Ectodermal cell (in vitro differentiated cells): ENCODE measurements at regions not wholly inside any gene's neighbourhood (a gene's known extent, or its start where the extent isn't known, plus 50 kb on each side); places are given as distances from the start of the nearest gene placed in this dataset.
"Not testable (repeated sequence)": the region's sequence is repeated elsewhere in the genome, so short reads cannot be mapped to it uniquely, and the experiment has no call there.

Experiments used
- H3K27ac ChIP-seq: 2 replicates; pipeline ENCODE4 v1.7.0; 2013; ENCODE audit warnings: mild to moderate bottlenecking, low read depth, low read length; ENCODE audit not compliant: insufficient read depth, poor library complexity, severe bottlenecking
- H3K27me3 ChIP-seq: 2 replicates; pipeline ENCODE4 v1.7.0; 2013; ENCODE audit warnings: mild to moderate bottlenecking, low read length; ENCODE audit not compliant: insufficient read depth, control insufficient read depth, poor library complexity, severe bottlenecking
- H3K36me3 ChIP-seq: one replicate; pipeline ENCODE4 v1.7.0; 2013; ENCODE audit warnings: low read length; ENCODE audit not compliant: control insufficient read depth, insufficient read depth
- H3K4me1 ChIP-seq: one replicate; pipeline ENCODE4 v1.7.0; 2013; ENCODE audit warnings: low read length; ENCODE audit not compliant: control insufficient read depth, insufficient read depth
- H3K4me3 ChIP-seq: 2 replicates; pipeline ENCODE4 v1.7.0; 2013; ENCODE audit warnings: low read depth, low read length, control low read depth; ENCODE audit not compliant: insufficient read depth
- H3K9me3 ChIP-seq: 2 replicates; pipeline ENCODE4 v1.7.0; 2013; ENCODE audit warnings: mild to moderate bottlenecking, low read length, moderate library complexity; ENCODE audit not compliant: control insufficient read depth
- WGBS, 2 experiments: methylation state at CpG; one replicate each; pipeline ENCODE4 v1.1.7; 2013; ENCODE audit warnings: missing lambda C conversion rate in 2 of 2; 5-methylcytosine and 5-hydroxymethylcytosine counted together

DNA sequence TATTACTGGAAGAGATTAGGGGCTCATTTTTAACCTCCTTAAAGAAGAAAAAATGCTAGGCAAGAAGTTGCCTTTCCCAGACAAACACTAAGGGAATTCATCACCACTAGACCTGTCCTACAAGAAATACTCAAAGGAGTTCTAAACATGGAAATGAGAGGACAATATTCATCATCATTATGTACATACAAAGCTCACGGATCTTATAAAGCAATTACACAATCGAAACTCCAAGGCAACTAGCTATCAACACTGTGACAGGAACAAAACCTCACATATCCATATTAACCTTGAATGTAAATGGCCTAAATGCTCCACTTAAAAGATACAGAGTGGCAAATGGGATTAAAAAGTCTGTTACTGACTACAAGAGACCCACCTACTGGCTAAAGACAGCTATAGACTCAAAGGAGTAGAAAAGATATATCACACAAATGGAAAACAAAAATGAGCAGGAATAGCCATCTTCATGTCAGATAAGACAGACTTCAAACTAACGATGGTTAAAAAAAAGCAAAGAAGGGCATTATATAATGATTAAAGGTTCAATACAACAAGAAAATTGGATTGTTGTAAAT is 246.6 kb downstream of the ADRA2A start:
- H3K4me3 ChIP-seq = no peak overlapping the region
- no peaks in the 10 kb centered on the region for H3K9me3 ChIP-seq
- no peaks in the 10 kb centered on the region for H3K4me1 ChIP-seq
- H3K36me3 ChIP-seq = no peaks in the 10 kb centered on the region
- 77 to 84% methylated on average over 2 of the region's 3 CpGs for WGBS, 2 experiments
- no peaks in the 10 kb centered on the region for H3K27me3 ChIP-seq
- H3K27ac ChIP-seq = no peak overlapping the region

GRCh38 chr10:111332174-111332573 is 255.3 kb downstream of the ADRA2A start:
- H3K36me3 ChIP-seq, H3K9me3 ChIP-seq, H3K4me3 ChIP-seq, H3K27me3 ChIP-seq, H3K27ac ChIP-seq, H3K4me1 ChIP-seq: not testable (repeated sequence)
- WGBS, 2 experiments = 89 to 91% methylated on average over 1 of the region's 1 CpG

- H3K36me3 ChIP-seq = no peaks in the 10 kb centered on the region
- H3K4me3 ChIP-seq = no peak overlapping the region
- H3K9me3 ChIP-seq = peaks cover 3% of the 10 kb centered on the region
- H3K27me3 ChIP-seq = no peaks in the 10 kb centered on the region
- 93 to 96% methylated on average over 2 of the region's 2 CpGs for WGBS, 2 experiments
- no peaks in the 10 kb centered on the region for H3K4me1 ChIP-seq
- no peak overlapping the region for H3K27ac ChIP-seq
These were observed 259.0 kb downstream of the ADRA2A start for GRCh38 chr10:111335826-111336225.

- Histone ChIP-seq H3K27ac (no peak overlapping the region), H3K27me3 (no peaks in the 10 kb centered on the region), H3K4me1 (no peaks in the 10 kb centered on the region), H3K36me3 (no peaks in the 10 kb centered on the region), H3K4me3 (no peak overlapping the region), H3K9me3 (peaks cover 3% of the 10 kb centered on the region)
- WGBS, 2 experiments = 96 to 100% methylated on average over 1 of the region's 1 CpG
These were observed 261.2 kb downstream of the ADRA2A start for GRCh38 chr10:111338035-111338434.

DNA sequence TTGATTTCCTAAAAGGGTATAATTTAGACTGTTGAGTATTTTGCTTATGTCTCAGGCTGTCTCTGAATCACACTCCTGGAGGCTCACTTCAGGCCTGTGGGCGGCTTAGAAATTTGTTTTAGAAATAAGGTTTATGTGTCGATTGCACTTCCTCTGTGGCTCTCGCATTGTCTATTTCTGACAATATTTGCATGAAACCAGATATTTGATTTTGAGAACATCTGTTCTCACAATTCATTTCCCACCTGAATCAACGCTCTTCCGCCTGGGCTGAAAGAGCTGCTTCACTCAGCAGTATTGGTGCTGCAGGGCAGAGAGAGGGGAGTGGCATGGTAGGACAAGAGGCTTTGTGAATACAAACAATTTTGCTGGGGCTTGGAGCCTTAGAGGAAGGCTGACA is 262.0 kb downstream of the ADRA2A start:
- Histone ChIP-seq H3K36me3 (no peaks in the 10 kb centered on the region), H3K27me3 (no peaks in the 10 kb centered on the region), H3K9me3 (no peaks in the 10 kb centered on the region), H3K4me3 (no peak overlapping the region), H3K4me1 (no peaks in the 10 kb centered on the region), H3K27ac (no peak overlapping the region)
- WGBS, 2 experiments = 82 to 94% methylated on average over 5 of the region's 5 CpGs

DNA sequence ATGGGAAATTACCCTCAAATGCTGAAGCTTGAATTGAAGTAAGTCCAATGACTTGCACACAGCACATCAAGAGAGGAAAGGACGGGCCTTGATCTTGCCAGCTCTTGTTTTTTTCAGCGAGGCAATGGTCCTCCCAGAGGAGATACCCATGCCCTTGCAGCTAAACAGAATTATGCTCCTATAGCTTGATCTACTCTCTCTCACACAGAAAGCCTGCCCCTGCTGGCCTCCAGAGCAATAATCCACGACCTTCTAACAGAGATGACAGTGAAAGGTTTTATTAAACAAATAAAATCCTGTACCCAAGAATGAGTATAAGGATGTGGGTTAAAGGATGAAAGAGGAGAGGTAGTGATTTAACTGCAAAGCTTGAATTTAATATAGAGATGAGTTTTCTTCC is 268.0 kb downstream of the ADRA2A start:
- H3K4me1 ChIP-seq = no peaks in the 10 kb centered on the region
- no peak overlapping the region for H3K4me3 ChIP-seq
- WGBS, 2 experiments = 43 to 81% methylated on average over 2 to 3 of the region's 3 CpGs
- H3K27me3 ChIP-seq = no peaks in the 10 kb centered on the region
- H3K9me3 ChIP-seq = no peaks in the 10 kb centered on the region
- no peaks in the 10 kb centered on the region for H3K36me3 ChIP-seq
- no peak overlapping the region for H3K27ac ChIP-seq

DNA sequence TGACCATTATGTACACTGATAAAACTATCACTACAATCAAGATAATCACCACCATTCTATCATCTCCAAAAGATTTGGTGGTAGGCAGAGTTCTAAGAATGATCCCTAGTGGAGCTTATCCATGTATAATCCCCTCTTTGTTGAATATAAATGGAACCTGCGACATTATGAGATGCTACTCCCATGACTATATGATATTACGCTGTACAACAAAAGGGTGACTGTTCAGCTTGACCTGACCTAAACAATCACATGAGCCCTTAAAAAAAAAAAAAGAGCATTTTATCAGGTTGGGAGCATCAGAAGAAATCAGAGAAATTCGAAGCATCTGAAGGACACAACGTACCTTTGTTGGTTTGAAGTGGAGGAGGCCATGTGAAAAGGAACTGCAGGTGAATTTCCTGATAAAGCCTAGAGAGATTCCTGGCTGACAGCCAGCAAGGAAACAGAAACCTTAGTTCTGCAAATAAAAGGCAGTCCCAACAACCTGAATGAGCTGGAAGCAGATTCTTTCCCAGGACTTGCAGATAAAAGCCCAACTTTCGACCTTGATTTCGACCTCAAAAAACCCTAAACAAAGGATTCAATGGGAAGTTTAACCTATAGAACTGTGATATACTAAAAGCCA is 270.7 kb downstream of the ADRA2A start:
- Histone ChIP-seq H3K4me1 (no peaks in the 10 kb centered on the region), H3K9me3 (no peaks in the 10 kb centered on the region), H3K27ac (no peak overlapping the region), H3K27me3 (no peaks in the 10 kb centered on the region), H3K36me3 (no peaks in the 10 kb centered on the region), H3K4me3 (no peak overlapping the region)
- 93 to 95% methylated on average over 6 of the region's 6 CpGs for WGBS, 2 experiments

GRCh38 chr10:111348076-111348475 is 271.2 kb downstream of the ADRA2A start:
- no peak overlapping the region for H3K4me3 ChIP-seq
- H3K27me3 ChIP-seq = no peaks in the 10 kb centered on the region
- H3K36me3 ChIP-seq = no peaks in the 10 kb centered on the region
- 93 to 97% methylated on average over 4 of the region's 4 CpGs for WGBS, 2 experiments
- H3K9me3 ChIP-seq = no peaks in the 10 kb centered on the region
- H3K4me1 ChIP-seq = no peaks in the 10 kb centered on the region
- no peak overlapping the region for H3K27ac ChIP-seq

DNA sequence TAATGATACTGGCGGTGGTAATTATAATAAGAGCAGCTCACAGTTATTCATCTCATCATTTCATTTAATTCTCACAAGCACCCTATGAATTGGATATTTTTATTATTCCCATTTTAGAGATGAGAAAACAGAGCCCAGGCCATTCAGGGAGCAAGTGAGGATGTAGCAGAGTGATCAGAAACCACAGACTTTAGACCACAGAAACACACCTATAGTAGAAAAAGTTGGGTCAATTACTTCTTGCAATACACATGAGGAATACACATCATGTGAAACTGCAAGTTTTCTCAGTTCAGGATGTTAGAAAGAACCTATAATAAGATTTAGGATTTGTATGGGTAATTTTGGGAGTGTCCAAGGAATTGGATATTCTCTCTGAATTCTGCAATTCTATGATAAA is 278.0 kb downstream of the ADRA2A start:
- Histone ChIP-seq H3K27me3 (no peaks in the 10 kb centered on the region), H3K27ac (no peak overlapping the region), H3K36me3 (no peaks in the 10 kb centered on the region), H3K4me1 (no peaks in the 10 kb centered on the region), H3K4me3 (no peak overlapping the region), H3K9me3 (no peaks in the 10 kb centered on the region)
- WGBS, 2 experiments = no CpG with 5 or more reads among the region's 1 CpG

- no peaks in the 10 kb centered on the region for H3K9me3 ChIP-seq
- no peaks in the 10 kb centered on the region for H3K4me1 ChIP-seq
- no peaks in the 10 kb centered on the region for H3K36me3 ChIP-seq
- H3K27me3 ChIP-seq = no peaks in the 10 kb centered on the region
- H3K27ac ChIP-seq = no peak overlapping the region
- H3K4me3 ChIP-seq = no peak overlapping the region
- 91 to 98% methylated on average over 3 of the region's 3 CpGs for WGBS, 2 experiments
These were observed 279.7 kb downstream of the ADRA2A start for GRCh38 chr10:111356571-111356970.
